ENCODE measurements at regions not wholly inside any gene's neighbourhood (a gene's known extent, or its start where the extent isn't known, plus 50 kb on each side); places are given as distances from the start of the nearest gene placed in this dataset.
"Not testable (repeated sequence)": the region's sequence is repeated elsewhere in the genome, so short reads cannot be mapped to it uniquely, and the experiment has no call there.

DNA sequence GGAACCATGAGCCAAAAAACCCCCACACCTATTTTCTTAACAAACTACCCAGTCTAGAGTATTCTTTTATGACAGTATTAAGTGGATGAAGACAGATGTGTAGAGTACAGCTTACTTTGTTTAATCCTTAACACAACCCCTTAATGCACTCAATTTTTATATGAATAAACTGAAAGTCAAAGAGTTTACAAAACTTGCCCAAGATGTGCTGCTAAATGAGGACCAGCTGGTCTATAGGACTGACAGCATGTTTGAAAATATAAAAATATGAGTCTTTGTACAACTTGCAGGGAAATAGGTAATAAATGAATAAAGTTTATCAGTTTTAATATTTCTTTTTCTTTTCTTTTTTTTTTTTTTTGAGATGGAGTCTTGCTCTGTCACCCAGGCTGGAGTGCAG, 102.3 kb downstream of the ZFY start:
- DNase-seq, result no peak

DNA sequence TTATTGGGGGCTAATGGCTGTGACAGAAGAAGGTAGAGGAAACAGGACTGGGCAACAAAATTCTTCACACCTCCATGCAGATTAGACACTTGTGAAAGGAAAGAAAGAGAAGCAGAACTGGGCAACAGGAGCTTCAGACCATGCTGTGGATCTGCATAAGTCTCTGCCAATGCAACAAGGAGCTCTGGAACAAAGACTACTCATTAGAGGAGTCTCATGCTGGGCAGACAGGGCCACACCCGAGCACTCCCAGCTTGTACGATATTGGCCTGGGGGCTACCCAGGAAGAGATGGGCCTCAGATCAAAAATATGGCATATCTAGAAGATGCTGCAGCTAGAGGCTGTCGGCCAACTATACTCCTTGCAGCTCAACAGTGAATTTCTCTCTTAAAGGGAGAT, 105.2 kb downstream of the ZFY start:
- DNase-seq, result no peak

DNA sequence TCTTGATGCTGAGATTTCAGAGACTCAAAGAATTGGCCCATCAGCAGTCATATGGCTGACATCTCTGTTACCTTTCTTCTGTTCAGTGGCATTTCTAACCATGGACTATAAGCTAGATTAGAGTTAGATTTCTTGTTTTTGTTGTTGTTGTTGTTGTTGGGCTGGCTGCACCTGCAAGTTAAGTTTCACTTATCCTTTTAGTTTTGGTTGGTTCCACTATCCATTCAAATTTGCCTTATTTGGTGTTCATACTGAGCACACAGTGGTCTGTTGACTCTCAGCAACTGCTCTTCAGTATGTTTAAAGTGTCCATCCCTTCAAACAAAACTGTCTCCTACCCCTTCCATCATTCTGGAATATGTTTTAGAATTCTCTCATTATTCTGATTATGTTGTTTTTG, 106.8 kb downstream of the ZFY start:
- no peak for DNase-seq

- DNase-seq, result no peak
Observed at GRCh38 chrY:3042901-3043300, 107.7 kb downstream of the ZFY start.

DNA sequence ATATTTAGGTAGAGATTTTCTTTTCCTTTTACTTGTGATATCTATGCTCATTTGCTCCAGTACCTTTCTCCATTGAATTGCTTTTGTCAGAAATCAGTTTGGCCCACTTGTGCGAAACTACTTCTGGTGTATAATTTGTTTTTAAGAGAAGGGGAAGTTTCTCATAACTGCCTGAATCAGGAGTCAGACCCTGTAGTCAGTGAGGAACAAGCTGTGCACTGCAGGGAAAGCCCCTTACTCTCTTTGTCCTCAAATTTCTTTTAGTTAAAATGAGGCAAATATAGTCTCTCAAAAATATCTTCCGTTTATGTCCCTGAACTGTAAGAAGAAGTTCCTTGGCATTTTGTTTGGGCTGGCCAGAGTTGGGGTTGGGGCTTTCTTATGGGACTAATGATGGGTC, 109.9 kb downstream of the ZFY start:
- DNase-seq, result no peak

- not testable (repeated sequence) for DNase-seq
Observed at GRCh38 chrY:3055496-3055895, 120.3 kb downstream of the ZFY start.

GRCh38 chrY:3058342-3058741, 123.2 kb downstream of the ZFY start:
- not testable (repeated sequence) for DNase-seq

GRCh38 chrY:3060671-3061070, 125.5 kb downstream of the ZFY start:
- DNase-seq, result not testable (repeated sequence)

GRCh38 chrY:3088149-3088548, 153.0 kb downstream of the ZFY start:
- not testable (repeated sequence) for DNase-seq

DNA sequence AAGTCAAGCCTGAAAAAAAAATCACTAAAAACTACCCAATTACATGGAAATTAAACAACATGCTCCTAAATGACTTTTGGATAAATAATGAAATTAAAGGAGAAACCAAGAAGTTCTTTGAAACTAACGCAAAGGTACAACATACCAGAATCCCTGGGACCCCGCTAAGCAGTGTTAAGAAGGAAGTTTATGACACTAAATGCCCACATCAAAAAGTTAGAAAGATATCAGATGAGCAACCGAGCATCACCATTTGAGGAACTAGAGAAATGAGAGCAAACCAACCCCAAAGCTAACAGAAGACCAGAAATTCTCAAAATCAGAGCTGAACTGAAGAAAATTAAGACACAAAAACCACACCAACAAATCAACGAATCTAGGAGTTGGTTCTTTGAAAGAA, 173.5 kb downstream of the ZFY start:
- not testable (repeated sequence) for DNase-seq

- not testable (repeated sequence) for DNase-seq
Observed at GRCh38 chrY:3120234-3120633, 185.1 kb downstream of the ZFY start.

- DNase-seq, result not testable (repeated sequence)
Observed at GRCh38 chrY:3120716-3121115, 185.5 kb downstream of the ZFY start.

DNA sequence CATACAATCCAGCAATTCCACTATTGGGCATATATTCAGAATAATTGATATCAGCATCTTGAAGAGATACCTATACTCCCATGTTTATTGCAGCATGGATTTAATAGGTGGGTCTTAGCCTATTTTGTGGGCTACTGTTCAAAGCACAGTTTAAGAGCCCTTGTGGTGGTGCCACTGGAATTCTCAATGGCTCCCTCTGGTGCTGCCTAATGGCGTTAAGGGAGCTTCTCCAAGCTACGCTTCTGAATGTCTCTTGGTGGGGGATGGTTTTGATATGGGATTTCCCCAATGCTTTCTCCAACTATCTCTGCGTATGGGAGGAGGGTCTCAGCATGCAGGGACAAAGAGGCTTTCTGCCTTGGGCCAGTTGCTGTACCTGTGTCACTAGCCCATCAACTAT, 188.3 kb downstream of the ZFY start:
- DNase-seq, result not testable (repeated sequence)

- not testable (repeated sequence) for DNase-seq
Observed at GRCh38 chrY:3171074-3171473, 235.9 kb downstream of the ZFY start.

- not testable (repeated sequence) for DNase-seq
Observed at GRCh38 chrY:3195035-3195434, 259.9 kb downstream of the ZFY start.

DNA sequence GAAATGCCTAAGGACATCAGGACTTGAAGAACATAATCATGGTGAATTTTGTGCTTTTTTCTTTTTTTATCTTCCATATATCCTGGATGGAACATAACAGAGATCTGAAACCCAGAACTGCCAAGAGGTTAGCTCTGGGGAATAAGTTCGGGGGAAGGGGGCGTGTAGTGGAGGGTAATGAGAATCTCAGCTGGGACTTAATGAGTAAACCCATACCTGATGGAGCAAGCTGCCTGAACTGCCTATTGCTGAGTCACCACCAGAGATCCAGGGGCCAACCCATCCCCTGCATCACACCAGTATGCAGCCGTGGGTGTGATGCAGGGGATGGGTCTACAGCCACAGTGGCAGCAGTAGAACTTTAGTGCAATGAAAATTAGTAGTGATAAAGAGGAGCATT, 267.1 kb downstream of the ZFY start:
- not testable (repeated sequence) for DNase-seq

- DNase-seq, result not testable (repeated sequence)
Observed at GRCh38 chrY:3206733-3207132, 271.6 kb downstream of the ZFY start.

DNA sequence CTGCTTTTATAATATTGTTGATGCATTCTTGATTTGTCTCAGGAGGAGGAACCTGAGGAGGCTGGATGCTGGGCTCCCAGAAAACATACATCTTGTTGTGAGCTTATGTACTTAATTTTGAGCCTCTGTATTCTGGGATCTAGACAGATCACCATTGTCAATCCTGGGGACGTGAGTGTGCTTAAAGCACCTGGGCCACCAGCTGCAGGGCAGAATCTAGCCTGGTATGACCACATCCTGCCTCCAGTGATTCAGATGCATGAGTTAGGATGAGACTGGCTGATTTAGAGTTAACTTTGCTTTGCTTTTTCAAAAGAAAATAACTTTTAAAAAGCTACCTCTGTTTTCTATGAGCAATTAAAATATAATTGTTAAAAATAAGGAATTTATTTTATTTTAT, 278.0 kb downstream of the ZFY start:
- not testable (repeated sequence) for DNase-seq

DNA sequence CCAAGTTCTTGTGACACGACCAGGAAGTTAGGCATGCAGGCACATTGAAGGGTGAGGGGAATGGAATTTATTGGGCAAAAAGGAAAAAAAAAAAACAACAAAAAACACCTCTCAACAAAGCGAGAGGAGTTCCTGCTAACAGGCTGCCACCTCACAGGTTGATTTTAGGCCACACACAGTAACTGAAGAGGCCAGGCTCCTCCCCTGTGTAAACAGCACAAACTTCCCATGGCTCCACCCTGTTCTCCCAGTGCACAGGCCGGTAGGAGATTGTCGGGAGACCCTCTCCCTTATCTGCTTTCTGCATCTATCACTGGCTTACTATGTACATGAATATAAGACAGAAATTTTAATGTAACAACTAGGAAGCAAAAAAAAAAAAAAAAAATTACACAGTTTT, 283.0 kb downstream of the ZFY start:
- DNase-seq, result not testable (repeated sequence)

DNA sequence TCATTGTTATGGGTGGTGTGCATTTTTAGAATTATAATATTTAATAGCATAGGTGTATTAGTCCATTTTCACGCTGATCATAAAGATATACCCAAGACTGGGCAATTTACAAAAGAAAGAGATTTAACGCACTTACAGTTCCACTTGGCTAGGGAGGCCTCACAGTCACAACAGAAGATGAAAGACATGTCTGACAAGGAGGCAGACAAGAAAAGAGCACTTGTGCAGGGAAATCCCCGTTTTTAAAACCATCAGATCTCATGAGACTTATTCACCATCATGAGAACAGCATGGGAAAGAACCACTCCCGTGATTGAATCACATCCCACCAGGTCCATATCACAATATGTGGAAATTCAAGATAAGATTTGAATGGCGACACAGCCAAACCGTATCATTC, 283.4 kb downstream of the ZFY start:
- DNase-seq, result not testable (repeated sequence)

DNA sequence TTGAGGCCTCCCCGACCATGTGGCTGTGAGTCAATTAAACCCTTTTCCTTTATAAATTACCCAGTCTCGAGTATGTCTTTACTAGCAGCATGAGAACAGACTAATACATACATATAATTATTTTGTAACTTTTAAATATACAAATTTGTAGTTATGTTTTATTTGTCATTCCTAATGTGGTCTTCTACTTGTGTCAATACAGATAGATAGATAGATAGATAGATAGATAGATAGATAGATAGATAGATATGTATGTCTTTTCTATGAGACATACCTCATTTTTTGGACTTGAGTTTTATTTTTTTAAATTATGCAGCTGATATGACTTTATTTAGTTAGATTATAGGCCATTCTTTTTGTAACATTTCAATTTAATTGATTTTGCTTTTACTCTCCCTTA, 316.0 kb upstream of the TGIF2LY start:
- DNase-seq, result not testable (repeated sequence)

GRCh38 chrY:3288063-3288462, 290.8 kb upstream of the TGIF2LY start:
- not testable (repeated sequence) for DNase-seq

DNA sequence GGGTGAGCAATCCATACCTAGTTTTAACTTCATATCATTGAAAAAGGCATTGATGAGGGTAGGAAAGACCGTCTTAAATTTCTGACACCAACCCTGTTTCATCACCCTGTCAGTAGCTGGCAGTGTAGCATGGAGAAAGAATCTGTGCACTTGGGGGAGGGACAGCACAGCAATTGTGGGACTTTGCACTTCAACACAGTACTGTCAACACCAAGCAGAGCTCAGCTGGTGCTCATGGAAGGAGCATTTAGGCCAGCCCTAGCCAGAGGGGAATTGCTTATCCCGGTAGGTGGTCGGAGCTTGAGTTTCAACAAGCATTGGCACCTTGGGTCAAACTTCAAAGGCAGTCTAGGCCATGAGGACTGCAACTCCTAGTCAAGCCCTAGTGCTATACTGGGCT, 281.6 kb upstream of the TGIF2LY start:
- not testable (repeated sequence) for DNase-seq

GRCh38 chrY:3319988-3320387, 258.9 kb upstream of the TGIF2LY start:
- not testable (repeated sequence) for DNase-seq

DNA sequence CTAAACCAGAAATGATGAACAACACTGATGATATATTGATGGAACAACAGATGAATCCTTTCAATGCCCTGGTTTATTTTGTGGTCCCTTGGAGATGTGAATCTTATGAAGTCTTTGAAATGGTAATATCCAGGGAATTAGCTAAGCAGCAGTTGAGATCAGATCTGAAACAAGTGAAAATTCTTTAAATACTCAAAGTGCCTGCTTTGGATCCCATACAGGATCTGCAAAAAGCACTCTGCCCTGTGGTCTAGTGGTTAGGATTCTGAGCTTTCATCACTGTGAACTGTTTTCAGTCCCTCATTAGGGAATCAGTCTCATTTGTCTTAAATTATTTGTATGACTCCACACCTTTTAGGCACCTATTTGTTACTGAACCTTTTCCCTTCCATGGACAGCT, 211.3 kb upstream of the TGIF2LY start:
- DNase-seq, result not testable (repeated sequence)

DNA sequence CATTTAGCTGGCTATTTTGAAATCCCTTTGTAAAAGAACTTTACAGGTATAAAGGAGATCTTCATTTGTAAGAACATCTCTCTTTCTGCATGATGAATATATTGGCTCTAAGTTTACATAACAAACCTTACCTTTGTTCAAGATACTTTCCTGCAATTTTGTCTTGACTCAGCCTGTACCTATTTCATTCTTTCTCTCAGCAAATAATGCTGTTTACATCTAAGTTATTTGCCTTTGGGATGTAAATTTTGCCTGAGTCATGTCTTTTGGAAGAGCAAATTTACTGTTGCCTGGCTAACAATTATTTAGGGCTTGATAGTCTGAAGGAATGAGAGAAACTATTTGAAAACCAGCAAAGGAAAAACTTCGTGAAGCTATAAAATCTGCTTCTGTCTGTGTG, 210.4 kb upstream of the TGIF2LY start:
- not testable (repeated sequence) for DNase-seq
